ENCODE measurements at regions not wholly inside any gene's neighbourhood (a gene's known extent, or its start where the extent isn't known, plus 50 kb on each side); places are given as distances from the start of the nearest gene placed in this dataset.
"Not testable (repeated sequence)": the region's sequence is repeated elsewhere in the genome, so short reads cannot be mapped to it uniquely, and the experiment has no call there.

GRCh38 chr2:234898534-234899053 lies 53.2 kb upstream of the SH3BP4 start:
- Histone ChIP-seq H3K9ac (ENCODE audit: low read depth, low read length) (no peak overlapping the region), H3K9me3 (ENCODE audit: insufficient read depth, low read length, severe bottlenecking) (no peaks in the 10 kb centered on the region), H3K4me1 (ENCODE audit: insufficient read depth, low read length) (no peaks in the 10 kb centered on the region), H3K4me3 (ENCODE audit: low read depth in 1 of 2, low read length in 2 of 2) (no peak overlapping the region), H2AFZ (ENCODE audit: low read depth, low read length) (no peak overlapping the region), H4K20me1 (ENCODE audit: insufficient read depth, low read length) (no peaks in the 10 kb centered on the region), H3K27ac (ENCODE audit: low read length) (no peak overlapping the region), H3K27me3 (ENCODE audit: insufficient read depth, low read length, poor library complexity) (peaks cover 6% of the 10 kb centered on the region), H3K4me2 (ENCODE audit: insufficient read depth, low read length) (no peak overlapping the region), H3K36me3 (ENCODE audit: insufficient read depth, low read length) (no peaks in the 10 kb centered on the region), H3K79me2 (ENCODE audit: insufficient read depth, low read length) (no peaks in the 10 kb centered on the region)
- DNase-seq (no peak), ATAC-seq (ENCODE audit: insufficient read depth, low read depth) (no peak)
- TF ChIP-seq EZH2 (IDR thresholded peaks at IDR 0.05; ENCODE audit: borderline replicate concordance, low read depth, low read length, severe bottlenecking) = no peak
- TF ChIP-seq CTCF (IDR thresholded peaks at IDR 0.05; ENCODE audit: borderline replicate concordance, extremely low read depth, low read length, poor library complexity, severe bottlenecking) = no peak

- not testable (repeated sequence) for H3K4me2 ChIP-seq (ENCODE audit: insufficient read depth, low read length); H3K79me2 ChIP-seq (ENCODE audit: insufficient read depth, low read length); H2AFZ ChIP-seq (ENCODE audit: low read depth, low read length); H4K20me1 ChIP-seq (ENCODE audit: insufficient read depth, low read length); H3K36me3 ChIP-seq (ENCODE audit: insufficient read depth, low read length); DNase-seq; H3K4me1 ChIP-seq (ENCODE audit: insufficient read depth, low read length); H3K27me3 ChIP-seq (ENCODE audit: insufficient read depth, low read length, poor library complexity); ATAC-seq (ENCODE audit: insufficient read depth, low read depth); H3K9me3 ChIP-seq (ENCODE audit: insufficient read depth, low read length, severe bottlenecking); H3K9ac ChIP-seq (ENCODE audit: low read depth, low read length); H3K27ac ChIP-seq (ENCODE audit: low read length); H3K4me3 ChIP-seq (ENCODE audit: low read depth in 1 of 2, low read length in 2 of 2)
These were observed 63.4 kb upstream of the SH3BP4 start for GRCh38 chr2:234888442-234888841.

- ATAC-seq (ENCODE audit: insufficient read depth, low read depth) = no peak
- Histone ChIP-seq H2AFZ (ENCODE audit: low read depth, low read length) (no peak overlapping the region), H3K9me3 (ENCODE audit: insufficient read depth, low read length, severe bottlenecking) (no peaks in the 10 kb centered on the region), H3K79me2 (ENCODE audit: insufficient read depth, low read length) (no peaks in the 10 kb centered on the region), H4K20me1 (ENCODE audit: insufficient read depth, low read length) (no peaks in the 10 kb centered on the region), H3K36me3 (ENCODE audit: insufficient read depth, low read length) (no peaks in the 10 kb centered on the region), H3K4me2 (ENCODE audit: insufficient read depth, low read length) (no peak overlapping the region), H3K4me1 (ENCODE audit: insufficient read depth, low read length) (no peaks in the 10 kb centered on the region), H3K27ac (ENCODE audit: low read length) (no peak overlapping the region), H3K27me3 (ENCODE audit: insufficient read depth, low read length, poor library complexity) (no peaks in the 10 kb centered on the region), H3K4me3 (ENCODE audit: low read depth in 1 of 2, low read length in 2 of 2) (no peak overlapping the region), H3K9ac (ENCODE audit: low read depth, low read length) (no peak overlapping the region)
- no peak for DNase-seq
- TF ChIP-seq EZH2 (IDR thresholded peaks at IDR 0.05; ENCODE audit: borderline replicate concordance, low read depth, low read length, severe bottlenecking) = no peak
- TF ChIP-seq CTCF (IDR thresholded peaks at IDR 0.05; ENCODE audit: borderline replicate concordance, extremely low read depth, low read length, poor library complexity, severe bottlenecking) = no peak
These were observed 64.6 kb upstream of the SH3BP4 start for GRCh38 chr2:234887195-234887594.

- no peaks in the 10 kb centered on the region for H3K27me3 ChIP-seq (ENCODE audit: insufficient read depth, low read length, poor library complexity)
- H3K36me3 ChIP-seq (ENCODE audit: insufficient read depth, low read length) = no peaks in the 10 kb centered on the region
- H3K9ac ChIP-seq (ENCODE audit: low read depth, low read length) = no peak overlapping the region
- no peak overlapping the region for H3K27ac ChIP-seq (ENCODE audit: low read length)
- H3K79me2 ChIP-seq (ENCODE audit: insufficient read depth, low read length) = no peaks in the 10 kb centered on the region
- ATAC-seq (ENCODE audit: insufficient read depth, low read depth) (no peak), DNase-seq (no peak)
- no peaks in the 10 kb centered on the region for H4K20me1 ChIP-seq (ENCODE audit: insufficient read depth, low read length)
- no peak overlapping the region for H2AFZ ChIP-seq (ENCODE audit: low read depth, low read length)
- no peaks in the 10 kb centered on the region for H3K4me1 ChIP-seq (ENCODE audit: insufficient read depth, low read length)
- TF ChIP-seq CTCF (IDR thresholded peaks at IDR 0.05; ENCODE audit: borderline replicate concordance, extremely low read depth, low read length, poor library complexity, severe bottlenecking) (no peak), EZH2 (IDR thresholded peaks at IDR 0.05; ENCODE audit: borderline replicate concordance, low read depth, low read length, severe bottlenecking) (no peak)
- H3K4me2 ChIP-seq (ENCODE audit: insufficient read depth, low read length) = no peak overlapping the region
- H3K9me3 ChIP-seq (ENCODE audit: insufficient read depth, low read length, severe bottlenecking) = no peaks in the 10 kb centered on the region
- no peak overlapping the region for H3K4me3 ChIP-seq (ENCODE audit: low read depth in 1 of 2, low read length in 2 of 2)
These were observed 65.9 kb upstream of the SH3BP4 start for GRCh38 chr2:234885886-234886285.

Measured in DND-41 (cell line).